Inflammatory macrophage treated with lipopolysaccharide for 4 hours (primary cell): ENCODE measurements at regions not wholly inside any gene's neighbourhood (a gene's known extent, or its start where the extent isn't known, plus 50 kb on each side); places are given as distances from the start of the nearest gene placed in this dataset.
"Not testable (repeated sequence)": the region's sequence is repeated elsewhere in the genome, so short reads cannot be mapped to it uniquely, and the experiment has no call there.

Experiments used
- DNase-seq: peaks from one replicate; pipeline ENCODE4 v3.0.0-alpha.2; 2020

DNA sequence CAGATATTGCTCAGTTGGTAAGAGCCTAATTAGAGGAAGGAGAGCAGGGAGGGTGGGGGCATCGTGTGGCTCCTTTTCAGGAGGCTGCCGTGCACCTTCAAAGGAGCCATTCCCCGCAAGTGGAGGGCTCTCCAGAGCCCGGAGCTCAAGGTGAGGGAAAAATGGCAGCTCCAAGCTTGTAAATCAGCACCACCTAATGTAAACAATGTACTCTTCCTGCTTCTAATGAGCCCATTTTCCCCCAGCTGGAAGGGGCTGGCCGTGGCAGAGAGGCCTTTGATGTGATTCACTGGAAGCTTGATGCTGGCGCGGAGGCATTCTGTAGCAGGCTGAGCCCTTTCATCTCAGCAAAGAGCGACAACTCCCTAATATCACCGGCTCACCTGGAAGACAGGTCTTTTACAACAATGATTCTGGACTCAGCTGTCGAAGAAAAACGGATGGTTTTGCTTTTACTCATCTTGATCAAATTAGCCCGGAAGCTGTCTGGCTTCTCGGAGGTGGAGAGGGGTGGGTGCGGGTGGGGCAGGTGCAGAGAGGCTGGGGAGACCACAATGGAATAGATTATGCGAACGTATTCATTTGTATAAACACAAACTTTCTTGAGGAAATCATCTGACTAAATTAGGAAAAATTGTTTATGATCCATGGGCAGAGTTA is 112.5 kb downstream of the RRAGC start:
- no peak for DNase-seq

- DNase-seq: no peak
These were observed 113.1 kb downstream of the RRAGC start for GRCh38 chr1:38746402-38746935.

GRCh38 chr1:38745476-38746401 is 113.8 kb downstream of the RRAGC start:
- DNase-seq: no peak

DNA sequence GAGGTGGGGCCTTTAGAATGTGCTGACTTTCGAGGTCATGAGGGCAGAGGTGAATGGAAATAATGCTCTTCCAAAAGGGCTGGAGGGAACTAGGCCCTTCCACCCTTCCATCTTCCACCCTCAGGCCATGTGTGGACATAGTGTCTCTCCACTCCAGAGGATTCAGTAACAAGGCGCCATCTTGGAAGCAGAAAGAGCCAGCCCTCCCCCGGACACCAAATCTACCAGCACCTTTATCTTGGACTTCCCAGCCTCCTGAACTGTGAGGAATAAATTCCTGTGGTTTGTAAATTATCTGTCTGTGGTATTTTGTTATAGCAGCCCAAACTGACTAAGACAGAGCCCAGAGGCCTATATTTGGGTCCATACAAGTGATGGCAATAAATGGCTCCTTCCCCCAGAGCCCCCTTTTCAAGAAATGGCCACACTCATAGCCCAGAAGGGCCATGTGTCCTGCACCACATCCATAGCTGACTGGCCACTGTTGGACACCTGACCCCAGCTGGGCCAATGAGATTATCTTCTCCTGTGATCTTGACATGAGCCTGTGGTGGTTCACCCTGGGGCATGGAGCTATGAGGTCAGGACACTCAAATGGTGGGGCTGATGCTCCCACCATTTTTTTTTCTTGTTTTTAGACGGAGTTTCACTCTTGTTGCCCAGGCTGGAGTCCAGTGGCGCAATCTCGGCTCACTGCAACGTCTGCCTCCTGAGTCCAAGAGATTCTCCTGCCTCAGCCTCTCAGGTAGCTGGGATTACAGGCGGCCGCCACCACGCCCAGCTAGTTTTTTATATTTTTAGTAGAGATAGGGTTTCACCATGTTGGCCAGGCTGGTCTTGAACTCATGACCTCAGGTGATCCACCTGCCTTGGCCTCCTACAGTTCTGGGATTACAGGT is 114.9 kb downstream of the RRAGC start:
- no peak for DNase-seq

DNA sequence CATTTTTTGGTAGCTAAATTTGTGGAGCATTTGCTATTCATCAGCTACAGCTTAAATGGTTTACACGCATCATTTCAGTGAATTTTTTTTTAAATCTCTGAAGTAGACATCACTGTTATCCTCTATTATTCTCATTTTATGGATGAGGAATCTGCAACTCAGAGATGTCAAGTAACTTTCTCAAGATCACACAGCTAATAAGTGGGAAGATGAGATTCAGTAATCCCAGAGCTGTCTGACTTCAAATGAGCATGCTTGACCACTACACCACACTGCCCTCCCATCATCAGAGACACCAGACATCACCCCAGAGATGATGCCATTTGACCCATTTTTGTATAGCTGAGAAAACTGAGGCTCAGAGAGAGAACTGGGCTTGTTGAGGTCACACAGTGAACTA is 116.4 kb downstream of the RRAGC start:
- no peak for DNase-seq

- no peak for DNase-seq
These were observed 118.2 kb downstream of the RRAGC start for GRCh38 chr1:38741341-38741740.

DNA sequence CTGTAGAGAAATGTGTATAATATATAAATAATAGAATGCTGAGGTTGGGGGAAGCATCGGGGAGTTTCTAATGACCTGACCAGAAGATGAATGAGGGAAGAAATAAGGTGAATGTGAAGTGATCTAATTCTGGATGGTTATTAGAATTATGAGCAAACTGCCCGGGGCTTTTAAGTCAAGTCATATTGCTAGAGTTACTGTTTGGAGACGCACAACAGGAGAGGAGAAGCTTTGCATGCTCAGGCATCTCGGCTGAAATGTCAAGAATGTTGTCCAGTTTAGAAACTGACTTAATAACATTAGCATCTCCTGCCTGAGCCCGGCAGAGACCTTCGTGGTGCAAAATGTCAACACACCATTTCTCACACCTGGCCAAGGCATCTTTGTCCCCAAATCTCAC is 119.1 kb downstream of the RRAGC start:
- no peak for DNase-seq

GRCh38 chr1:38738207-38738606 is 121.4 kb downstream of the RRAGC start:
- DNase-seq: no peak

DNA sequence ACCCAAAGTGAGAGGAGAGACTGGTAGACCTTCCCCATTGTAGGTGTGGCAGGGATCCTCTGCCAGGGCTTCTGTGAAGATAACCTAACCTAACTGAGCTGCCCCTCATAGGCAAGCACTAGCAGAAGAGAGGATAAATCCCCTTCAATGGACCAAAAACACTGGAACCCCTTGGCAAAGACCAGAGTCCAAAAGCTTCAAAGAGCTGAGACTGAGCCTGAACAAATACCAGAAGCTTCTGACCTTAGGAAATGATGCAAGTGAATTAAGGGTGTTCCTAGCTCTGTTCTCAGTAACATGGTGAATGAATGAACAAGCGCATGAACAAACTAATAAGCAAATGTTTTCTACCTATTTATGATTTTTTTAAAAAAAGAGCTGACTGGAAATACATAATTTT is 123.2 kb downstream of the RRAGC start:
- DNase-seq: no peak

DNA sequence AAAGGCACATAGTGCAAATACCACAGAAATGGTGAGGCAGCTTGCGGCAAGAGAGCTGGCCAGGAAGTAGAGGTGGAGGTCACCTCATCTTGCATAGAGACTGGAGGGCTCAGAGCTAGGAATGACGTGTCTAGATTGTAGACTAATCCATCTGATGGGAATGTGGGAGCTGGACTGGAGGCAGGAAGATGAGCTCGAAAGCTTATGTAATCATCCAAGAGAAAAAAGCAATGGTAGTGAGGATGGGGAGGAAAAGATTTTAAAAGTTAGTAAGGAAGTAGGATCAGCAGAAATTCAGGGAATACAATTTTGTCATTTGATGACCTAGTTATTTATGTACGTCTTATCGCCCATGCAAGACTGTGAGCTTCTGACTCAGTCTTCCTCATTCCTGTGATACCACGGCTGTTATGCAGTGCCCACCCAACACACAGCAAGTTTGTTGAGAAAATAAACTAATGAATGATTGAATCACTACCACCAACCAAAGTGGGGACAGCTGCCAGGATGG is 123.9 kb downstream of the RRAGC start:
- DNase-seq: no peak

DNA sequence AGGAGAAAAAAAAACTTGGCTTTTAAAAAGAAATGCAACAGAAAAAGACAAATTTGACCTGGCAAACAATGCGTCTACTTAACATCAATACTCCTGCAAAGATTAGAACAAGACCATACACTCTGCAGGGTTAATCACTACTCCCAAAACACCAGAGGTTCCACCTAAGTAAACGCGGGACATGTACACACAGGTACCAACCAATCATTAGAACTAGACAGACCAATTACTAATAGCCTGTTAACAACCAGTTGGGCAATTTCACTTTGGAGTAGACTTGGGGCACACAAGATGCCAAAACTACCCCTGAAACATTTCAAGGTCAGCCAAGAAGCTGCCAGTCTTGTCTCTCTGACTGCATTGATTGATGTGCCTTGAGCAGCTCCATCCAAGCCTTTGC is 125.8 kb downstream of the RRAGC start:
- no peak for DNase-seq

GRCh38 chr1:38730511-38731397 is 128.8 kb downstream of the RRAGC start:
- no peak for DNase-seq

- no peak for DNase-seq
These were observed 131.0 kb downstream of the RRAGC start for GRCh38 chr1:38728585-38728908.

DNA sequence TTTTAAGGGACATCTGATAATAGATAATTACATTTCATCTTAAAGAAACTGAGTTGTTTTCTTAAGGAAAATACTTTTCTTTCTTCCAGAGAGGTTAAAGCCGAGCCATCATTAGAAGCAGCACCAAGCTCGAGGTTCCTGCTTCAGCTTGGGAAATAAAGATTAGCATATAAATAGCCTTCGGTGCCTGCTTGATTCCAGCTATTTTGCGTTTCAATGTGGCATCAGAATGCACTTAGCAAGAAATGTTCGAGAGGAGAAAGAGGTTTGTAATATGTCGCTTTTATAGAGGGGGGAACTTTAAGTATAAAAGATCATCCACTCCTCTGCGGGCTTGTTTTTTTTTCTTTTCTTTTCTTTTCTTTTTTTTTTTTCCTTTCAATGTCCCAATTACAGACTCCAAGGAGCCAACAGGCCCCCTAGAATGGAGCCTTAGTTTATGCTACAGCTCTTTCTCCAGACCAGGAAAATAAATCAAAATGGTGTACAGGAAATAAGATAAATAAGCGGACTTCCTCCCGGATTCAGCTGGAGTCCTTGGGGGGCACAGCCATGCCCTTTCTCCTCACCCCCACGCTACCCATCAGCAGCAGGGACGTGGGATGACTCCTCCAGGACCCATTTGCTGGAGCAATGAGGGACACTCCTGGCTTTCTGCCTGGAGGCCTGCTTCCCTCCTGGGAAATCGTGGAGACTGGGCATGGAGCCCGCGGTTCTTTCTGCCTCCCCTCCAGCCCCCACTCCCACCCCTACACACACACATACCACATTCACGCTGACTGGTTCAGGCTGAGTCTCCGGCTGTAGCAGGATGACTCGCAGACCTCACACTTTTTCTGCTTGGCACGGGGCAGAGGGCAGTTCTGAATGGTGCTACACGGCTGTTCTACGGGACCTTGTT is 131.6 kb downstream of the RRAGC start:
- DNase-seq: no peak

DNA sequence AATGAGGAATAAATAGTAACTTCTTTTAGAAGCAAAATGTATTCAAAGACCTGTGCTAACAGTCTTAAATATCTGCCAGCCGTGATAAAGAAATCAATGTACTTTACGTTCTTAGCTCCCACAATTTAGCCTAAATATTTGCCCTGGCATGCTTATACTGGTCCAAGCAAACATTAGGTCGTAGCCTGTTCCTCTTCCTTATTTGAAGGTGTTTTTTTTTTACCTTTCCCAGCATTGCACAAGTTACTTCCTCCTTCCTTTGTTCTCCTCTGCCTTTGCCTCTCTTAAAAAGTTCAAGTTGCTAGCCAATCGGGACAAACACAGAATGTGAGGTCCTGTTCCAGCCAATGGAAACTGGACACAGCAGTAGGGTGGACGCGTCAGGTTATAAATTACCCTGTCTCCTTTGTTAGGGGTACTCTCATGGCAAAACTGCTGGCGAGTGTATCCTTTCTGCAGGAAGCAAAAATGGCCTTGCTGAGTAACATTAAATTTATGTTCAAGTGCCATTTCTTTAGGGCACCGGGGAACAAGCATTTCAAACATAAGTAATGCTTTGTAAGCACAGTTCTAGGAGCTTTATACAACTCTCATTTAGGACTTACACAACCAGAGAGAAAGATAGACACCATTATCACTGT is 134.1 kb downstream of the RRAGC start:
- not testable (repeated sequence) for DNase-seq

- no peak for DNase-seq
These were observed 135.1 kb downstream of the RRAGC start for GRCh38 chr1:38724160-38725131.

DNA sequence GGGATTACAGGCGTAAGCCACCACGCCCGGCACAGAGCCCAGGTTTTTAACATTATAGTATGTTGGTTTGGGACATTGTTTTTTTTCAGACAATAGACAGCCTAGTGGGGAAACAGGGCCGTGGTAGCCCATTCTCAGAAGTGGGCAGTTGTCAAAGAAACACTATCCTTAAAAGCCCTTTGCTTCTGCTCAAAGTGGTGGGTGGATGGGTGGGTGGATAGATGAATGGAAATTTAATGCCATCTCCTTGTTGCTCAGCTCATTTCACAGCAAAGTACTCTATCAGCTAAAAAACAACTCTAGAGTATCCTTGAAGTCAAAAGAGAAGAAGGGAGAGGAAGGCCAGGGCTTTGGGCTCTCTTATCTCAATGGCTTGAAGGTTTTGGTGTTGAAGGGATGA is 137.8 kb downstream of the RRAGC start:
- DNase-seq: no peak

DNA sequence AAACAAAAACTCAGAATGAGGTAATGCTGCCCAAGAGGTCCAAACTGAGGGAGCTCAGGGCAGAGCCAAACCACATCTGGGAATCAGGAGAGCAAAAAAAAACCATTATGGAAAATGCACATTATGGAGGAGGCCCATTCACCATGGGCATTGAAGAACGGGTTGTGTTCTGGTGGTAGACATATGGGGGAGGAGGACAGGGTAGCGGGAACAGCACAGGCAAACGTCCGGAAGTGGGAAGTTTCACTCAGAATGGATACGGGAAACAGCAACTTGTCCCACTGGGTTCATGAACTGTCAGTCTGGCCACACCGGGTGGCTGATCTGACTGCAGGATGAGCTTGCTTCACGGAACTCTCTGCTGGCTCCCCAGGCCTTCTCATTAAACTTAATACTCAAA is 139.7 kb downstream of the RRAGC start:
- DNase-seq: no peak

- no peak for DNase-seq
These were observed 141.5 kb downstream of the RRAGC start for GRCh38 chr1:38718031-38718430.
